GM12878 (cell line): ENCODE measurements at regions not wholly inside any gene's neighbourhood (a gene's known extent, or its start where the extent isn't known, plus 50 kb on each side); places are given as distances from the start of the nearest gene placed in this dataset.
"Not testable (repeated sequence)": the region's sequence is repeated elsewhere in the genome, so short reads cannot be mapped to it uniquely, and the experiment has no call there.

Experiments used
- CTCF ChIP-seq, 3 experiments: IDR thresholded peaks in 2 of 3; conservative IDR thresholded peaks in 1 of 3; 2 replicates each; pipeline ENCODE4 v1.5.1; 2011; ENCODE audit warnings: low read depth in 3 of 3, low read length in 3 of 3, mild to moderate bottlenecking in 3 of 3, control low read depth in 2 of 3, moderate library complexity in 2 of 3, inconsistent platforms in 1 of 3, mixed read lengths in 1 of 3; ENCODE audit not compliant: control insufficient read depth in 2 of 3, insufficient read depth in 1 of 3; ENCODE audit errors: extremely low read depth in 1 of 3
- RAD21 ChIP-seq: IDR thresholded peaks from 2 replicates; pipeline ENCODE4 v1.6.1; 2011; ENCODE audit warnings: mild to moderate bottlenecking, low read depth, low read length, moderate library complexity; ENCODE audit not compliant: insufficient read depth
- SIN3A ChIP-seq: IDR thresholded peaks from 2 replicates; pipeline ENCODE4 v1.6.1; 2012; ENCODE audit warnings: low read depth, low read length, improper control_type of control experiment
- SMAD5 ChIP-seq: IDR thresholded peaks from 2 replicates; pipeline ENCODE4 v1.6.1; 2016; ENCODE audit warnings: antibody characterized with exemption, low read depth
- SMC3 ChIP-seq: IDR thresholded peaks from 2 replicates; pipeline ENCODE4 v1.6.1; 2011; ENCODE audit warnings: low read length, improper control_type of control experiment, borderline replicate concordance
- TF ChIP-seq, protein P1 (sequence below): IDR thresholded peaks from 2 replicates; pipeline ENCODE4 v1.6.1; 2012; ENCODE audit warnings: low read length, inconsistent platforms

DNA sequence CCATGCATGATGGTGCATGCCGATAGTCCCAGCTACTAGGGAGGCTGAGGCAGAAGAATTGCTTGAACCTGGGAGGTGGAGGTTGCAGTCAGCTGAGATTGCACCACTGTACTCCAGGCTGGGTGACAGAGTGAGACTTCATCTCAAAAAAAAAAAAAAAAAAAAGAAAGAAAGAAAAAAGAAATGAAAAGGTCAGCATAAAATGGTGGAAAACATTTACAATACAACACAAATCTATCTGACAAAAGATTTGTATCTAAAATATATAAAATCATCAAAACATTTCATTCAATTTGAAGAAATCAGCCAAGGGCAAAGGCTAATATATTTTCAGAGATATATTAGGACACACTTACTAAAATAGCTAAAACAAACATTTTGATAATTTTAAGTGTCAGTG lies 683.7 kb downstream of the DACH1 start:
- not testable (repeated sequence) for TF ChIP-seq SIN3A; SMAD5; SMC3; CTCF (IDR thresholded peaks at IDR 0.05 in 2 of 3, conservative IDR thresholded peaks at IDR 0.05 in 1 of 3; ENCODE audit: control insufficient read depth in 2 of 3, extremely low read depth in 1 of 3, insufficient read depth in 1 of 3, low read depth in 3 of 3, low read length in 3 of 3); RAD21
- TF ChIP-seq, protein P1, sequence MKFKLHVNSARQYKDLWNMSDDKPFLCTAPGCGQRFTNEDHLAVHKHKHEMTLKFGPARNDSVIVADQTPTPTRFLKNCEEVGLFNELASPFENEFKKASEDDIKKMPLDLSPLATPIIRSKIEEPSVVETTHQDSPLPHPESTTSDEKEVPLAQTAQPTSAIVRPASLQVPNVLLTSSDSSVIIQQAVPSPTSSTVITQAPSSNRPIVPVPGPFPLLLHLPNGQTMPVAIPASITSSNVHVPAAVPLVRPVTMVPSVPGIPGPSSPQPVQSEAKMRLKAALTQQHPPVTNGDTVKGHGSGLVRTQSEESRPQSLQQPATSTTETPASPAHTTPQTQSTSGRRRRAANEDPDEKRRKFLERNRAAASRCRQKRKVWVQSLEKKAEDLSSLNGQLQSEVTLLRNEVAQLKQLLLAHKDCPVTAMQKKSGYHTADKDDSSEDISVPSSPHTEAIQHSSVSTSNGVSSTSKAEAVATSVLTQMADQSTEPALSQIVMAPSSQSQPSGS = not testable (repeated sequence)
